Kidney glomerular epithelial cell (primary cell): ENCODE measurements at regions not wholly inside any gene's neighbourhood (a gene's known extent, or its start where the extent isn't known, plus 50 kb on each side); places are given as distances from the start of the nearest gene placed in this dataset.
"Not testable (repeated sequence)": the region's sequence is repeated elsewhere in the genome, so short reads cannot be mapped to it uniquely, and the experiment has no call there.

Experiments used
- DNase-seq: peaks from one replicate; lab custom pipeline; 2025; lab: John Stamatoyannopoulos, UW

GRCh38 chr1:47594627-47595026 is 156.8 kb downstream of the FOXD2 start:
- DNase-seq = no peak

GRCh38 chr1:47596328-47596727 is 158.5 kb downstream of the FOXD2 start:
- no peak for DNase-seq

- no peak for DNase-seq
Observed at GRCh38 chr1:47598357-47598756, 160.5 kb downstream of the FOXD2 start.

- DNase-seq = no peak
Observed at GRCh38 chr1:47599777-47600176, 161.9 kb downstream of the FOXD2 start.

GRCh38 chr1:47602491-47602890 is 164.6 kb downstream of the FOXD2 start:
- DNase-seq = not testable (repeated sequence)

- not testable (repeated sequence) for DNase-seq
Observed at GRCh38 chr1:47604869-47605268, 167.0 kb downstream of the FOXD2 start.

GRCh38 chr1:47608296-47608875 is 170.5 kb downstream of the FOXD2 start:
- DNase-seq = no peak

GRCh38 chr1:47611992-47612391 is 174.1 kb downstream of the FOXD2 start:
- DNase-seq = no peak

- no peak for DNase-seq
Observed at GRCh38 chr1:47612819-47613218, 175.0 kb downstream of the FOXD2 start.

GRCh38 chr1:47616036-47616435 is 178.2 kb downstream of the FOXD2 start:
- no peak for DNase-seq

- DNase-seq = no peak
Observed at GRCh38 chr1:47616906-47617305, 179.1 kb downstream of the FOXD2 start.

- DNase-seq = no peak
Observed at GRCh38 chr1:47617381-47618221, 179.8 kb downstream of the FOXD2 start.

- DNase-seq = no peak
Observed at GRCh38 chr1:47618222-47618720, 180.4 kb downstream of the FOXD2 start.

- no peak for DNase-seq
Observed at GRCh38 chr1:47618830-47619229, 181.0 kb downstream of the FOXD2 start.

- no peak for DNase-seq
Observed at GRCh38 chr1:47621483-47621882, 183.6 kb downstream of the FOXD2 start.

- DNase-seq = no peak
Observed at GRCh38 chr1:47621977-47622376, 184.1 kb downstream of the FOXD2 start.

GRCh38 chr1:47622776-47623556 is 185.1 kb downstream of the FOXD2 start:
- DNase-seq = no peak

- DNase-seq = no peak
Observed at GRCh38 chr1:47623557-47623940, 185.7 kb downstream of the FOXD2 start.

- peak; percentile 7 for DNase-seq
Observed at GRCh38 chr1:47624531-47624930, 186.7 kb downstream of the FOXD2 start.

- no peak for DNase-seq
Observed at GRCh38 chr1:47627016-47627415, 189.2 kb downstream of the FOXD2 start.

GRCh38 chr1:47627471-47628370 is 189.9 kb downstream of the FOXD2 start:
- no peak for DNase-seq

GRCh38 chr1:47629201-47629600 is 191.4 kb downstream of the FOXD2 start:
- DNase-seq = no peak
